BJ (cell line): ENCODE measurements at regions not wholly inside any gene's neighbourhood (a gene's known extent, or its start where the extent isn't known, plus 50 kb on each side); places are given as distances from the start of the nearest gene placed in this dataset.

Experiments
- CTCF ChIA-PET: fragments of 350-600 bp; formaldehyde crosslinking; extraction: SDS; loops from one replicate; lab custom pipeline; 2021; ENCODE audit warnings: antibody characterized with exemption, inconsistent platforms; lab: Yijun Ruan, JAX
- POLR2A ChIA-PET: fragments of 300-600 bp; sonication (Branson Sonifier 250); formaldehyde crosslinking; extraction: SDS; loops from one replicate; lab custom pipeline; 2021; ENCODE audit warnings: antibody characterized with exemption; lab: Charles Lee
- DNase-seq: peaks from one replicate; pipeline ENCODE4 v3.0.0-alpha.2; 2011; ENCODE audit warnings: low read depth
- H3K27me3 ChIP-seq: 2 replicates; pipeline ENCODE4 v1.6.0; 2011; ENCODE audit warnings: low read length; ENCODE audit not compliant: control insufficient read depth, insufficient read depth
- H3K36me3 ChIP-seq: 2 replicates; pipeline ENCODE4 v1.5.1; 2011; ENCODE audit warnings: low read length; ENCODE audit not compliant: control insufficient read depth, insufficient read depth
- H3K4me3 ChIP-seq: 2 replicates; pipeline ENCODE4 v1.5.1; 2011; ENCODE audit warnings: low read depth, mild to moderate bottlenecking, control low read depth, low read length
- CTCF ChIP-seq: IDR thresholded peaks from 2 replicates; pipeline ENCODE4 v1.5.1; 2011; ENCODE audit warnings: low read depth, mild to moderate bottlenecking, control low read depth, inconsistent platforms, low read length, moderate library complexity; ENCODE audit not compliant: insufficient read depth

GRCh38 chr7:157479326-157479725 lies 142.5 kb downstream of the DNAJB6 start:
- Histone ChIP-seq H3K36me3 (no peaks in the 10 kb centered on the region), H3K4me3 (no peak overlapping the region), H3K27me3 (no peaks in the 10 kb centered on the region)
- DNase-seq = no peak
- no peak for TF ChIP-seq CTCF
- ChIA-PET POLR2A (no interaction called here), CTCF (interaction anchor here (0.5 kb wide), 1 partner anchor 24 kb away, joined by 4 read pairs; no protein-coding TSS in a partner anchor)

GRCh38 chr7:157480371-157481050 lies 143.7 kb downstream of the DNAJB6 start:
- no peak for TF ChIP-seq CTCF
- ChIA-PET CTCF (no interaction called here), POLR2A (no interaction called here)
- H3K36me3 ChIP-seq = no peaks in the 10 kb centered on the region
- no peaks in the 10 kb centered on the region for H3K27me3 ChIP-seq
- no peak for DNase-seq
- H3K4me3 ChIP-seq = no peak overlapping the region

GRCh38 chr7:157481389-157481788 lies 144.6 kb downstream of the DNAJB6 start:
- POLR2A ChIA-PET = no interaction called here
- no peak overlapping the region for H3K4me3 ChIP-seq
- no peak for TF ChIP-seq CTCF
- H3K27me3 ChIP-seq = no peaks in the 10 kb centered on the region
- CTCF ChIA-PET = no interaction called here
- DNase-seq = no peak
- no peaks in the 10 kb centered on the region for H3K36me3 ChIP-seq

GRCh38 chr7:157482025-157482424 lies 145.2 kb downstream of the DNAJB6 start:
- no peaks in the 10 kb centered on the region for H3K27me3 ChIP-seq
- DNase-seq = no peak
- ChIA-PET POLR2A (no interaction called here), CTCF (no interaction called here)
- no peaks in the 10 kb centered on the region for H3K36me3 ChIP-seq
- TF ChIP-seq CTCF = no peak
- no peak overlapping the region for H3K4me3 ChIP-seq

- Histone ChIP-seq H3K4me3 (no peak overlapping the region), H3K27me3 (no peaks in the 10 kb centered on the region), H3K36me3 (no peaks in the 10 kb centered on the region)
- no peak for TF ChIP-seq CTCF
- ChIA-PET CTCF (no interaction called here), POLR2A (no interaction called here)
- no peak for DNase-seq
Observed at GRCh38 chr7:157482517-157483087, 145.8 kb downstream of the DNAJB6 start.
